ENCODE measurements at regions not wholly inside any gene's neighbourhood (a gene's known extent, or its start where the extent isn't known, plus 50 kb on each side); places are given as distances from the start of the nearest gene placed in this dataset.

GRCh38 chr5:143479394-143479793, 75.9 kb upstream of the NR3C1 start:
- TF ChIP-seq CTCF (IDR thresholded peaks at IDR 0.05): no peak
- no peak for TF ChIP-seq POLR2A (IDR thresholded peaks at IDR 0.05)
- TF ChIP-seq POLR2AphosphoS5 (IDR thresholded peaks at IDR 0.05): no peak

Measured in gastroesophageal sphincter (tissue), 3 donors.